Endothelial cell of umbilical vein (primary cell): ENCODE measurements at regions not wholly inside any gene's neighbourhood (a gene's known extent, or its start where the extent isn't known, plus 50 kb on each side); places are given as distances from the start of the nearest gene placed in this dataset.

Experiments
- BruUV-seq: library from RNA; stranded (reverse); fragments of 400-500 nt; replicated peaks from 2 replicates; lab custom pipeline; 2021; lab: Mats Ljungman, UMichigan
- CTCF ChIA-PET: fragments of 300-600, 350-600 bp; sonication (Branson Sonifier 250); formaldehyde crosslinking; loops from one replicate; lab custom pipeline; 2021; ENCODE audit warnings: antibody characterized with exemption, inconsistent platforms; lab: Charles Lee
- POLR2A ChIA-PET: fragments of 300-600, 350-600 bp; sonication (Branson Sonifier 250); formaldehyde crosslinking; loops from one replicate; lab custom pipeline; 2021; ENCODE audit warnings: antibody characterized with exemption, inconsistent platforms; lab: Charles Lee
- DNase-seq: peaks from one replicate; pipeline ENCODE4 v3.0.0-alpha.2; 2011; ENCODE audit warnings: low read depth, low spot score
- FAIRE-seq: peaks from 2 replicates; lab custom pipeline; 2011; peaks lifted over from hg19 to GRCh38; lab: Jason Lieb, UNC
- H2AFZ ChIP-seq: 2 replicates; pipeline ENCODE4 v1.6.0; 2012; ENCODE audit warnings: low read depth, low read length, control low read depth, inconsistent platforms
- H3K27ac ChIP-seq: 2 replicates; pipeline ENCODE4 v1.5.1; 2011; ENCODE audit warnings: low read depth, mild to moderate bottlenecking, control low read depth, low read length, moderate library complexity; ENCODE audit not compliant: insufficient read depth
- H3K27me3 ChIP-seq, 2 experiments: 2 replicates each; pipeline versions ENCODE4 v1.6.0 to v1.6.1; 2011; ENCODE audit warnings: low read length in 2 of 2, mixed read lengths in 1 of 2; ENCODE audit not compliant: control insufficient read depth in 2 of 2, insufficient read depth in 2 of 2
- H3K36me3 ChIP-seq, 2 experiments: 2 replicates in 1 of 2; 3 replicates in 1 of 2; pipeline ENCODE4 v1.5.1; 2011; ENCODE audit warnings: low read length in 2 of 2, mild to moderate bottlenecking in 1 of 2, moderate library complexity in 1 of 2; ENCODE audit not compliant: control insufficient read depth in 2 of 2, insufficient read depth in 2 of 2; ENCODE audit errors: extremely low read depth in 1 of 2
- H3K4me1 ChIP-seq: 3 replicates; pipeline ENCODE4 v1.5.1; 2011; ENCODE audit warnings: mild to moderate bottlenecking, low read length; ENCODE audit not compliant: control insufficient read depth, insufficient read depth; ENCODE audit errors: extremely low read depth
- H3K4me2 ChIP-seq: 2 replicates; pipeline ENCODE4 v1.6.1; 2011; ENCODE audit warnings: low read length, control low read depth, mixed read lengths; ENCODE audit not compliant: insufficient read depth
- H3K4me3 ChIP-seq, 3 experiments: fragments of 200-600 bp in 1 of 3; sonication (generic), shearing (Covaris generic) in 1 of 3; replicated peaks in 1 of 3; 2 replicates each; pipeline ENCODE4 v1.5.1; 2011 to 2016; ENCODE audit warnings: control low read depth in 3 of 3, low read length in 3 of 3, mild to moderate bottlenecking in 2 of 3, inconsistent platforms in 1 of 3, low read depth in 1 of 3, moderate library complexity in 1 of 3; ENCODE audit not compliant: insufficient read depth in 1 of 3
- H3K79me2 ChIP-seq: 2 replicates; pipeline ENCODE4 v1.6.0; 2012; ENCODE audit warnings: low read length, inconsistent platforms; ENCODE audit not compliant: control insufficient read depth, insufficient read depth
- H3K9ac ChIP-seq: replicated peaks from 2 replicates; pipeline ENCODE3; 2011; ENCODE audit warnings: low read length, control low read depth; ENCODE audit not compliant: insufficient read depth; ENCODE audit errors: extremely low read depth
- H3K9me1 ChIP-seq: replicated peaks from 3 replicates; pipeline ENCODE4 v1.6.0; 2011; ENCODE audit warnings: mild to moderate bottlenecking, low read length; ENCODE audit not compliant: control insufficient read depth, insufficient read depth; ENCODE audit errors: extremely low read depth
- H3K9me3 ChIP-seq: replicated peaks from 2 replicates; pipeline ENCODE4 v1.5.1; 2012; ENCODE audit warnings: low read length, inconsistent platforms; ENCODE audit not compliant: control insufficient read depth, insufficient read depth
- H4K20me1 ChIP-seq: replicated peaks from 2 replicates; pipeline ENCODE3; 2011; ENCODE audit warnings: mild to moderate bottlenecking, low read length; ENCODE audit not compliant: control insufficient read depth, insufficient read depth; ENCODE audit errors: extremely low read depth
- CTCF ChIP-seq, 2 donors: IDR thresholded peaks; 1 replicate in 1 of 2; 2 replicates in 1 of 2; pipeline ENCODE4 v1.5.1; 2011; ENCODE audit warnings: low read length in 2 of 2, mild to moderate bottlenecking in 2 of 2, moderate library complexity in 2 of 2, control low read depth in 1 of 2, inconsistent platforms in 1 of 2, low read depth in 1 of 2; ENCODE audit not compliant: insufficient read depth in 1 of 2; ENCODE audit errors: extremely low read depth in 1 of 2
- EZH2 ChIP-seq: IDR thresholded peaks from 2 replicates; pipeline ENCODE4 v1.6.1; 2012; ENCODE audit warnings: borderline replicate concordance, low read depth, mild to moderate bottlenecking, moderate library complexity, low read length, inconsistent platforms; ENCODE audit not compliant: severe bottlenecking
- FOS ChIP-seq: IDR thresholded peaks from 2 replicates; pipeline ENCODE4 v1.6.1; 2011; ENCODE audit warnings: mild to moderate bottlenecking, low read length, moderate library complexity, borderline replicate concordance; ENCODE audit not compliant: insufficient read depth
- GATA2 ChIP-seq: IDR thresholded peaks from 2 replicates; pipeline ENCODE4 v1.7.0; 2011; ENCODE audit warnings: low read depth, mild to moderate bottlenecking, moderate library complexity, mixed read lengths, low read length; ENCODE audit not compliant: insufficient read length, insufficient read depth
- JUN ChIP-seq: IDR thresholded peaks from 2 replicates; pipeline ENCODE4 v1.6.1; 2011; ENCODE audit warnings: borderline replicate concordance, low read depth; ENCODE audit not compliant: insufficient read length, insufficient read depth
- MAX ChIP-seq: IDR thresholded peaks from 2 replicates; pipeline ENCODE4 v1.6.1; 2011; ENCODE audit not compliant: insufficient read depth, insufficient read length
- MYC ChIP-seq: IDR thresholded peaks from one replicate; pipeline ENCODE4 v1.6.1; 2011; ENCODE audit warnings: mild to moderate bottlenecking, low read depth, low read length
- POLR2A ChIP-seq: IDR thresholded peaks from 2 replicates; pipeline ENCODE4 v1.6.1; 2012; ENCODE audit warnings: low read depth, mild to moderate bottlenecking, control low read depth, low read length
- POLR2AphosphoS5 ChIP-seq: IDR thresholded peaks from 2 replicates; pipeline ENCODE4 v1.6.1; 2012; ENCODE audit warnings: low read depth, mild to moderate bottlenecking, control low read depth, low read length, moderate library complexity; ENCODE audit not compliant: insufficient read depth
- dilution Hi-C: fragments of 300-500 bp; cut with MboI; formaldehyde crosslinking; loops from one replicate; pipeline ENCODE4 v1.15.0; 2019; ENCODE audit warnings: low sequenced_read_pairs; ENCODE audit not compliant: extremely low pct_ligation_motif_present
- intact Hi-C: fragments of 100-400 bp; cut with micrococcal nuclease; formaldehyde crosslinking; loops from one replicate; pipeline ENCODE4 v1.10.0; 2022

GRCh38 chr12:76259106-76259505, 89.1 kb downstream of the BBS10 start:
- dilution Hi-C loops, result no loop called here
- DNase-seq, result peak; percentile 69
- H3K4me2 ChIP-seq, result peak overlapping the region; percentile 99

GRCh38 chr12:76256904-76257303, 91.3 kb downstream of the BBS10 start:
- H3K27me3 ChIP-seq, result no peaks in the 10 kb centered on the region
- no peak overlapping the region for H3K9ac ChIP-seq
- no peak overlapping the region for H3K4me2 ChIP-seq
- H3K27ac ChIP-seq, result no peak overlapping the region
- H3K36me3 ChIP-seq, result no peaks in the 10 kb centered on the region
- H3K79me2 ChIP-seq, result peaks cover 21% of the 10 kb centered on the region
- BruUV-seq, result no TSS peak
- POLR2A ChIA-PET, result no interaction called here
- H3K4me1 ChIP-seq, result peaks cover 23% of the 10 kb centered on the region
- intact Hi-C loops, result no loop called here
- dilution Hi-C loops, result no loop called here
- H3K9me1 ChIP-seq, result no peaks in the 10 kb centered on the region
- no peak for TF ChIP-seq MYC
- no peak for TF ChIP-seq EZH2
- TF ChIP-seq POLR2A, result no peak
- TF ChIP-seq CTCF (IDR thresholded peaks at IDR 0.05; ENCODE audit: extremely low read depth in 1 of 2, insufficient read depth in 1 of 2, low read depth in 1 of 2, low read length in 2 of 2), result no peak
- TF ChIP-seq POLR2AphosphoS5, result no peak
- TF ChIP-seq FOS, result no peak
- no peak for TF ChIP-seq JUN
- TF ChIP-seq MAX, result no peak
- TF ChIP-seq GATA2, result no peak
- H3K4me3 ChIP-seq, result no peak overlapping the region
- CTCF ChIA-PET, result no interaction called here
- no peak for FAIRE-seq
- peaks cover 3% of the 10 kb centered on the region for H3K9me3 ChIP-seq
- no peak overlapping the region for H2AFZ ChIP-seq
- no peaks in the 10 kb centered on the region for H4K20me1 ChIP-seq
- DNase-seq, result no peak

More at GRCh38 chr12:76259106-76259505, 89.1 kb downstream of the BBS10 start:
- CTCF ChIA-PET, result interaction anchor here (0.6 to 2.6 kb wide), 10 partner anchors 11 to 178 kb away, joined by 3 to 16 read pairs (median 5); no protein-coding TSS in a partner anchor
- H3K36me3 ChIP-seq, result peaks cover 0 to 2% of the 10 kb centered on the region in 2 experiments
- H3K9ac ChIP-seq, result peak overlapping the region; percentile 96
- H3K9me3 ChIP-seq, result peaks cover 3% of the 10 kb centered on the region
- POLR2A ChIA-PET, result interaction anchor here (1.0 to 1.8 kb wide), 3 partner anchors 89 to 227 kb away, joined by 3 to 9 read pairs (median 3); partner anchors contain the start of genes BBS10 and PHLDA1
- H3K27me3 ChIP-seq, result no peaks in the 10 kb centered on the region
- H2AFZ ChIP-seq, result peak overlapping the region; percentile 26
- H3K4me3 ChIP-seq, result peak overlapping the region in 1 of 3 experiments; percentile 96
- no peak for TF ChIP-seq MYC
- H3K4me1 ChIP-seq, result peaks cover 26% of the 10 kb centered on the region
- FAIRE-seq, result peak; percentile 75
- H4K20me1 ChIP-seq, result no peaks in the 10 kb centered on the region
- TSS peak; percentile 86 for BruUV-seq
- H3K9me1 ChIP-seq, result no peaks in the 10 kb centered on the region
- H3K27ac ChIP-seq, result peak overlapping the region; percentile 96
- intact Hi-C loops, result loop anchor here (1.0 to 2.0 kb wide), 7 partner anchors 18 to 175 kb away; partner anchors contain the start of genes BBS10 and NAP1L1
- H3K79me2 ChIP-seq, result peaks cover 43% of the 10 kb centered on the region
